HCT116 (cell line): ENCODE measurements at regions not wholly inside any gene's neighbourhood (a gene's known extent, or its start where the extent isn't known, plus 50 kb on each side); places are given as distances from the start of the nearest gene placed in this dataset.
A peak's percentile ranks its signal among the peaks of the same experiment; 100 is the strongest.

Experiments
- ATAC-seq: fragments of 200-7000 bp; cut with Tn5 transposase; 2 replicates; pipeline ENCODE4 v1.9.1; 2020; ENCODE audit warnings: mild to moderate bottlenecking, moderate library complexity
- BruUV-seq: library from RNA; stranded (reverse); fragments of 400-500 nt; replicated peaks from 2 replicates; lab custom pipeline; 2021; lab: Mats Ljungman, UMichigan
- CTCF ChIA-PET: fragments of 300-600 bp; sonication (Branson Sonifier 250); formaldehyde crosslinking; loops from one replicate; lab custom pipeline; 2021; ENCODE audit warnings: antibody characterized with exemption; lab: Charles Lee
- POLR2A ChIA-PET: fragments of 300-600, 350-600 bp; sonication (Branson Sonifier 250); formaldehyde crosslinking; loops from one replicate; lab custom pipeline; 2021; ENCODE audit warnings: antibody characterized with exemption; lab: Charles Lee
- RAD21 ChIA-PET, 2 experiments: fragments of 300-600 bp; sonication (Branson Sonifier 250); formaldehyde crosslinking; loops; one replicate each; lab custom pipeline; 2023; ENCODE audit warnings: low total read pairs in 2 of 2; ENCODE audit not compliant: uncharacterized antibody in 2 of 2, unreplicated experiment in 2 of 2, low non-redundant PET in 1 of 2; lab: Charles Lee
- DNase-seq: peaks from one replicate; pipeline ENCODE4 v3.0.0-alpha.2; 2010; ENCODE audit warnings: low read depth, low spot score
- H2AFZ ChIP-seq: fragments of 200-600 bp; shearing (Covaris generic), sonication (generic); 2 replicates; pipeline ENCODE4 v1.6.1; 2017; ENCODE audit warnings: low read depth, mixed run types, mixed read lengths, antibody characterized with exemption, low read length; ENCODE audit not compliant: poor library complexity, severe bottlenecking
- H3K27ac ChIP-seq: 2 replicates; pipeline ENCODE4 v1.5.1; 2012; ENCODE audit warnings: low read depth, low read length
- H3K27me3 ChIP-seq: fragments of 200-600 bp; sonication (generic); 2 replicates; pipeline ENCODE4 v1.6.1; 2016; ENCODE audit warnings: mixed run types, low read length, mixed read lengths; ENCODE audit not compliant: insufficient read depth
- H3K36me3 ChIP-seq, 2 experiments: fragments of 200-500 bp in 1 of 2; fragments of 200-600 bp in 1 of 2; sonication (Bioruptor generic) in 1 of 2; sonication (generic) in 1 of 2; 2 replicates each; pipeline versions ENCODE4 v1.5.1 to v1.6.1; 2014 to 2016; ENCODE audit warnings: low read length in 2 of 2, inconsistent platforms in 1 of 2, mixed read lengths in 1 of 2, mixed run types in 1 of 2; ENCODE audit not compliant: insufficient read depth in 2 of 2, control insufficient read depth in 1 of 2
- H3K4me1 ChIP-seq, 2 experiments: fragments of 200-600 bp in 1 of 2; sonication (generic) in 1 of 2; 2 replicates each; pipeline versions ENCODE4 v1.5.1 to v1.6.1; 2012 to 2017; ENCODE audit warnings: low read length in 2 of 2, inconsistent platforms in 1 of 2, mild to moderate bottlenecking in 1 of 2, mixed read lengths in 1 of 2, mixed run types in 1 of 2, moderate library complexity in 1 of 2; ENCODE audit not compliant: insufficient read depth in 2 of 2, control insufficient read depth in 1 of 2
- H3K4me2 ChIP-seq: fragments of 200-600 bp; sonication (generic); 2 replicates; pipeline ENCODE4 v1.6.1; 2017; ENCODE audit warnings: mixed run types, low read length, mixed read lengths
- H3K4me3 ChIP-seq, 2 experiments: fragments of 200-600 bp in 1 of 2; sonication (generic) in 1 of 2; replicated peaks in 1 of 2; 2 replicates each; pipeline ENCODE4 v1.5.1; 2011 to 2016; ENCODE audit warnings: low read length in 2 of 2, control low read depth in 1 of 2, low read depth in 1 of 2, mild to moderate bottlenecking in 1 of 2, mixed read lengths in 1 of 2, mixed run types in 1 of 2
- H3K79me2 ChIP-seq: fragments of 200-600 bp; sonication (generic); 2 replicates; pipeline ENCODE4 v1.6.1; 2017; ENCODE audit warnings: mild to moderate bottlenecking, mixed run types, low read length, moderate library complexity, mixed read lengths; ENCODE audit not compliant: insufficient read depth
- H3K9ac ChIP-seq: fragments of 200-600 bp; sonication (generic); 2 replicates; pipeline ENCODE4 v1.6.1; 2016; ENCODE audit warnings: low read length, mixed read lengths
- H3K9me2 ChIP-seq: fragments of 200-600 bp; sonication (generic), shearing (Covaris generic); 2 replicates; pipeline ENCODE4 v1.6.1; 2017; ENCODE audit warnings: mixed run types, mild to moderate bottlenecking, moderate library complexity; ENCODE audit not compliant: insufficient read depth
- H3K9me3 ChIP-seq, 2 experiments: fragments of 200-500 bp in 1 of 2; fragments of 200-600 bp in 1 of 2; sonication (Bioruptor generic) in 1 of 2; sonication (generic) in 1 of 2; 2 replicates each; pipeline ENCODE4 v1.6.1; 2014 to 2017; ENCODE audit warnings: low read length in 2 of 2, mixed read lengths in 2 of 2, inconsistent platforms in 1 of 2, low read depth in 1 of 2, mild to moderate bottlenecking in 1 of 2, mixed run types in 1 of 2, moderate library complexity in 1 of 2; ENCODE audit not compliant: control insufficient read depth in 1 of 2, insufficient read depth in 1 of 2
- H4K20me1 ChIP-seq: fragments of 200-600 bp; sonication (generic), shearing (Covaris generic); 2 replicates; pipeline ENCODE4 v1.6.1; 2017; ENCODE audit warnings: mixed run types, mild to moderate bottlenecking, moderate library complexity; ENCODE audit not compliant: insufficient read depth
- CBX3 ChIP-seq: IDR thresholded peaks from 2 replicates; pipeline ENCODE4 v1.6.1; 2012; ENCODE audit warnings: low read depth
- CEBPB ChIP-seq: IDR thresholded peaks from 2 replicates; pipeline ENCODE4 v1.6.1; 2012; ENCODE audit warnings: low read depth
- CTCF ChIP-seq, 3 experiments: fragments of 200-600 bp in 1 of 3; sonication (generic) in 1 of 3; IDR thresholded peaks in 2 of 3; conservative IDR thresholded peaks in 1 of 3; 2 replicates each; pipeline ENCODE4 v1.5.1; 2012 to 2017; ENCODE audit warnings: low read depth in 2 of 3, low read length in 2 of 3, antibody characterized with exemption in 1 of 3, borderline replicate concordance in 1 of 3, control low read depth in 1 of 3, mild to moderate bottlenecking in 1 of 3, mixed read lengths in 1 of 3, mixed run types in 1 of 3, moderate library complexity in 1 of 3; ENCODE audit not compliant: insufficient read depth in 1 of 3
- EGR1 ChIP-seq: IDR thresholded peaks from 2 replicates; pipeline ENCODE4 v1.6.1; 2012; ENCODE audit warnings: low read depth
- EZH2 ChIP-seq: fragments of 200-600 bp; sonication (generic); IDR thresholded peaks from 2 replicates; pipeline ENCODE4 v1.6.1; 2017; ENCODE audit warnings: antibody characterized with exemption, mixed run types
- RAD21 ChIP-seq: IDR thresholded peaks from 2 replicates; pipeline ENCODE4 v1.6.1; 2012; ENCODE audit warnings: low read depth, mild to moderate bottlenecking
- SRF ChIP-seq: IDR thresholded peaks from 2 replicates; pipeline ENCODE4 v1.6.1; 2012; ENCODE audit warnings: low read depth
- intact Hi-C: fragments of 100-400 bp; cut with micrococcal nuclease; formaldehyde crosslinking; loops from 2 replicates; pipeline ENCODE4 v1.10.0; 2022
- TF ChIP-seq, protein P1 (sequence below): IDR thresholded peaks from 2 replicates; pipeline ENCODE4 v1.6.1; 2012; ENCODE audit warnings: low read depth

- Histone ChIP-seq H3K4me3 (no peak overlapping the region), H3K9me2 (no peaks in the 10 kb centered on the region), H3K27ac (no peak overlapping the region), H4K20me1 (no peaks in the 10 kb centered on the region), H3K9me3 (no peaks in the 10 kb centered on the region), H3K79me2 (no peaks in the 10 kb centered on the region), H3K27me3 (no peaks in the 10 kb centered on the region; the same call in 1 of the 2 replicates), H2AFZ (no peak overlapping the region), H3K4me2 (no peak overlapping the region), H3K9ac (no peak overlapping the region), H3K4me1 (no peaks in the 10 kb centered on the region), H3K36me3 (no peaks in the 10 kb centered on the region)
- BruUV-seq: no TSS peak
- no peak for DNase-seq
- CTCF ChIA-PET: no interaction called here
- ATAC-seq: 0 out of 2 replicates have a peak, but pooled peaks have one; percentile 52
- RAD21 ChIA-PET: no interaction called here
- no peak for TF ChIP-seq CBX3
- TF ChIP-seq CEBPB: peak; percentile 89
- TF ChIP-seq CTCF (IDR thresholded peaks at IDR 0.05 in 2 of 3, conservative IDR thresholded peaks at IDR 0.05 in 1 of 3; ENCODE audit: borderline replicate concordance in 1 of 3, insufficient read depth in 1 of 3, low read depth in 2 of 3, low read length in 2 of 3): peak; percentile 37 to 57 (median 40); a peak in 4 of 6 replicates
- TF ChIP-seq EZH2: no peak
- TF ChIP-seq RAD21: peak; percentile 67
- no peak for TF ChIP-seq EGR1
- TF ChIP-seq, protein P1, sequence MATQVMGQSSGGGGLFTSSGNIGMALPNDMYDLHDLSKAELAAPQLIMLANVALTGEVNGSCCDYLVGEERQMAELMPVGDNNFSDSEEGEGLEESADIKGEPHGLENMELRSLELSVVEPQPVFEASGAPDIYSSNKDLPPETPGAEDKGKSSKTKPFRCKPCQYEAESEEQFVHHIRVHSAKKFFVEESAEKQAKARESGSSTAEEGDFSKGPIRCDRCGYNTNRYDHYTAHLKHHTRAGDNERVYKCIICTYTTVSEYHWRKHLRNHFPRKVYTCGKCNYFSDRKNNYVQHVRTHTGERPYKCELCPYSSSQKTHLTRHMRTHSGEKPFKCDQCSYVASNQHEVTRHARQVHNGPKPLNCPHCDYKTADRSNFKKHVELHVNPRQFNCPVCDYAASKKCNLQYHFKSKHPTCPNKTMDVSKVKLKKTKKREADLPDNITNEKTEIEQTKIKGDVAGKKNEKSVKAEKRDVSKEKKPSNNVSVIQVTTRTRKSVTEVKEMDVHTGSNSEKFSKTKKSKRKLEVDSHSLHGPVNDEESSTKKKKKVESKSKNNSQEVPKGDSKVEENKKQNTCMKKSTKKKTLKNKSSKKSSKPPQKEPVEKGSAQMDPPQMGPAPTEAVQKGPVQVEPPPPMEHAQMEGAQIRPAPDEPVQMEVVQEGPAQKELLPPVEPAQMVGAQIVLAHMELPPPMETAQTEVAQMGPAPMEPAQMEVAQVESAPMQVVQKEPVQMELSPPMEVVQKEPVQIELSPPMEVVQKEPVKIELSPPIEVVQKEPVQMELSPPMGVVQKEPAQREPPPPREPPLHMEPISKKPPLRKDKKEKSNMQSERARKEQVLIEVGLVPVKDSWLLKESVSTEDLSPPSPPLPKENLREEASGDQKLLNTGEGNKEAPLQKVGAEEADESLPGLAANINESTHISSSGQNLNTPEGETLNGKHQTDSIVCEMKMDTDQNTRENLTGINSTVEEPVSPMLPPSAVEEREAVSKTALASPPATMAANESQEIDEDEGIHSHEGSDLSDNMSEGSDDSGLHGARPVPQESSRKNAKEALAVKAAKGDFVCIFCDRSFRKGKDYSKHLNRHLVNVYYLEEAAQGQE: no peak
- TF ChIP-seq SRF: no peak
- intact Hi-C loops: loop anchor here (1.0 kb wide), 2 partner anchors 548 to 850 kb away; no protein-coding TSS in a partner anchor
- POLR2A ChIA-PET: no interaction called here
These were observed 177.9 kb downstream of the CYRIA start for GRCh38 chr2:16487686-16488085.
